ENCODE measurements at regions not wholly inside any gene's neighbourhood (a gene's known extent, or its start where the extent isn't known, plus 50 kb on each side); places are given as distances from the start of the nearest gene placed in this dataset.
"Not testable (repeated sequence)": the region's sequence is repeated elsewhere in the genome, so short reads cannot be mapped to it uniquely, and the experiment has no call there.

DNA sequence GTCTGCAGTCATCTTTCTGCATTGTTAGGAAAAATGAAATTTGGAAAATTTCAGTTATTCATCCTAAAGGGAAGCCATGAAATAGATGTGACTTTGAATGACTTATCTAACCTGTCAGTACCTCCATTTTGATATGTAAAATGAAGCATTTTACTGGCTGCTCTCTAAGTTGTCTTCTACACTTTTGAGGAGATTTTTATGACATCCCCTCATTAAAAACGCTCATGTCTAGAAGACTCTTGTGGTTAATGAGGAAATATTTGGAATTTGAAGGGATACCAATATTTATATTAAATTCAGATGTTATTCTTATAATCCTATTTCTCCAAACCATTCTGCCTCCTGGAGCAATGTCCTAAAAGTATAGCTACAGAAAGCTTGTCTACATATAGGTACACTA, 73.8 kb upstream of the THUMPD2 start:
- no peaks in the 10 kb centered on the region for H3K9me3 Mint-ChIP-seq
- H3K36me3 Mint-ChIP-seq (ENCODE audit: low read depth), result no peaks in the 10 kb centered on the region
- intact Hi-C loops (cut with micrococcal nuclease), result no loop called here

DNA sequence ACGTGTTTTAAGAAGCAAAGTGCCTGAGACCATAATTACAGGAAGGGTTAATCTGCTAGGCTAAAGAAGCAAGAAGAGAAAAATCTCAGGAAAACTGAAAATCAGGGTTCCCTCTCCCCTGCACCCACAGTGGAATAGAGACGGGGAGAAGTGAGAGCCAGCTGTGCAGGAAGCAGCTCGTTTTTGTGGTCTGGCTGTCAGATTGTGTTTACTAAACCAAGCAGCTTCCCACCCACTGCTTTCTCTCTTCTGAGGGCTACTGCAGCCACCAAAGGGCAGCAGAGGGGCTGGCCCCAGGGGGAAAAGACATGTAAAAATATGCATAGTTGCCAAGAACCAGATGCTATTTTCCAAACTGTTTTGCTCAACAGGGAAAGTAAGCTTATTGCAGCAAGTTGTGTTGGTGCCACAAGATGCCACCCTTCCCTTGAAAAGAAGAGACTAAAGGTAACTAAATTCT, 72.6 kb upstream of the THUMPD2 start:
- Mint-ChIP-seq H3K9me3 (no peaks in the 10 kb centered on the region), H3K4me3 (no peak overlapping the region), H3K4me1 (ENCODE audit: low read depth) (peaks cover 6% of the 10 kb centered on the region), H3K27me3 (ENCODE audit: insufficient read depth) (peaks cover 15% of the 10 kb centered on the region), H3K27ac (no peak overlapping the region), H3K36me3 (ENCODE audit: low read depth) (no peaks in the 10 kb centered on the region)
- intact Hi-C loops (cut with micrococcal nuclease), result no loop called here
- no peak for DNase-seq (ENCODE audit: low spot score)

More for the DNA sequence above, 73.8 kb upstream of the THUMPD2 start:
- DNase-seq (ENCODE audit: low spot score), result no peak
- peaks cover 6% of the 10 kb centered on the region for H3K4me1 Mint-ChIP-seq (ENCODE audit: low read depth)
- H3K27me3 Mint-ChIP-seq (ENCODE audit: insufficient read depth), result peaks cover 10% of the 10 kb centered on the region
- no peak overlapping the region for H3K27ac Mint-ChIP-seq
- H3K4me3 Mint-ChIP-seq, result no peak overlapping the region

DNA sequence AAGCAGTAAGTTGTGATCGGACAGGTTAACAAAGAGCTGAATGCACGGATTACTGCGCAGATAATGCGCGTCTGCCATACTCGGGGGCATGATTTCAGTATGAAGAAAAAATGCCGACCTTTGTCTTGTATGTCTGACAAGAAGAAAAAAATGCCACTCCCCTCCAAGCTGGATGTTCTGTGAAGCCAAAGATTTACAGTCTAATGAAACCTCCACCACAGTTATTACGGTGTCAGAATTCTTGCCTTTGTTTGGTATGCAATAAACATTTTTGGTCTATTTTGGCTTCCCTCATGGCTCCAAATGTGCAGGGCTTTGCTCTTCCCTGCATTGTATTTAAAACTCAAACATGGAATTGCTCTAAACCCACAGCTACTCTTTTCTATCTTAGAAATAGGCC, 72.2 kb upstream of the THUMPD2 start:
- H3K27ac Mint-ChIP-seq, result no peak overlapping the region
- DNase-seq (ENCODE audit: low spot score), result no peak
- H3K4me3 Mint-ChIP-seq, result no peak overlapping the region
- H3K9me3 Mint-ChIP-seq, result no peaks in the 10 kb centered on the region
- peaks cover 6% of the 10 kb centered on the region for H3K4me1 Mint-ChIP-seq (ENCODE audit: low read depth)
- intact Hi-C loops (cut with micrococcal nuclease), result no loop called here
- H3K27me3 Mint-ChIP-seq (ENCODE audit: insufficient read depth), result peaks cover 15% of the 10 kb centered on the region
- H3K36me3 Mint-ChIP-seq (ENCODE audit: low read depth), result no peaks in the 10 kb centered on the region

DNA sequence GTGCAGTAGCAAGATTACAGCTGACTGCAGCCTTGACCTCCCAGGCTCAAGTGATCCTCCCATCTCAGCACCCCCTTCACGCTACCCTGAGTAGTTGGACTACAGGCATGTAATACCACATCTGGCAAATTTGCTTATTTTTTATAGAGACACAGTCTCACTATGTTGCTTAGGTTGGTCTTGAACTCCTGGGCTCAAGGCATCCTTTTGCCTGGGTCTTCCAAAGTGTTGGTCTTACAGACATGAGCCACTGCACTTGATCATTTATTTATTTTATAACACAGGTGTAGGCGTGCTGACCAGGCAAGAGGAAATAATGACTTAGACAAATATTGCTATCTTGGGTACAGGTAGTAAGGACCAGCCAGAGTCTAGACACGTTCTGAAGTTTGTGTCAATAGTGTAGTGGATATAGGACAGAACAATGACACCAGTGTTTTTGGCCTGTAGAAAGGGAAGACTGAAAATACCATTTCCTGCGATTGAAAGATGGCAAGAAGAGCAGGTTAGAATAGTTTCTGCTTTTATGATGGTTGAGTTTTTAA, 71.0 kb upstream of the THUMPD2 start:
- H3K36me3 Mint-ChIP-seq (ENCODE audit: low read depth), result no peaks in the 10 kb centered on the region
- no peak for DNase-seq (ENCODE audit: low spot score)

DNA sequence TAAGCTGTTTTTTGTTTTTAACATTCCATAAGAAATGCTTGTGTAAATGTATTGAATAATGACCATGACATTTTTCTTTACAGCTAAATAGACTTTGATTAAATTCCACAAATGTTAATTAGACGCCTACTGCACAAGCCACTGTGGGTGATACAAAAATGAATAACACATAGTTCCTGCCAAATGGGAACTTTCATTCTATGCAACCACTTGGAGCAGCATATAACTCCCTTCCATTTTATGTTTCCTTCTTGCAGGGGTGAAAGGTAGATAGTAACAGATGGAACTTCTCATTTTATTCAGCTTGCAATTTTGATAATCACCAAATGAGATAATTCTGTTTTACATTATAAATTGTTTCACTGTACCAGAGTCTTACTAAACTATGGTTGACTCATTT, 70.0 kb upstream of the THUMPD2 start:
- DNase-seq (ENCODE audit: low spot score), result no peak
- peaks cover 6% of the 10 kb centered on the region for H3K4me1 Mint-ChIP-seq (ENCODE audit: low read depth)
- H3K9me3 Mint-ChIP-seq, result no peaks in the 10 kb centered on the region
- H3K27ac Mint-ChIP-seq, result no peak overlapping the region
- H3K27me3 Mint-ChIP-seq (ENCODE audit: insufficient read depth), result peaks cover 9% of the 10 kb centered on the region
- no peaks in the 10 kb centered on the region for H3K36me3 Mint-ChIP-seq (ENCODE audit: low read depth)
- H3K4me3 Mint-ChIP-seq, result no peak overlapping the region
- intact Hi-C loops (cut with micrococcal nuclease), result no loop called here

More for the DNA sequence above, 71.0 kb upstream of the THUMPD2 start:
- Mint-ChIP-seq H3K4me1 (ENCODE audit: low read depth) (peaks cover 6% of the 10 kb centered on the region), H3K4me3 (no peak overlapping the region), H3K27ac (no peak overlapping the region), H3K27me3 (ENCODE audit: insufficient read depth) (peaks cover 6% of the 10 kb centered on the region), H3K9me3 (no peaks in the 10 kb centered on the region)
- intact Hi-C loops (cut with micrococcal nuclease), result no loop called here

DNA sequence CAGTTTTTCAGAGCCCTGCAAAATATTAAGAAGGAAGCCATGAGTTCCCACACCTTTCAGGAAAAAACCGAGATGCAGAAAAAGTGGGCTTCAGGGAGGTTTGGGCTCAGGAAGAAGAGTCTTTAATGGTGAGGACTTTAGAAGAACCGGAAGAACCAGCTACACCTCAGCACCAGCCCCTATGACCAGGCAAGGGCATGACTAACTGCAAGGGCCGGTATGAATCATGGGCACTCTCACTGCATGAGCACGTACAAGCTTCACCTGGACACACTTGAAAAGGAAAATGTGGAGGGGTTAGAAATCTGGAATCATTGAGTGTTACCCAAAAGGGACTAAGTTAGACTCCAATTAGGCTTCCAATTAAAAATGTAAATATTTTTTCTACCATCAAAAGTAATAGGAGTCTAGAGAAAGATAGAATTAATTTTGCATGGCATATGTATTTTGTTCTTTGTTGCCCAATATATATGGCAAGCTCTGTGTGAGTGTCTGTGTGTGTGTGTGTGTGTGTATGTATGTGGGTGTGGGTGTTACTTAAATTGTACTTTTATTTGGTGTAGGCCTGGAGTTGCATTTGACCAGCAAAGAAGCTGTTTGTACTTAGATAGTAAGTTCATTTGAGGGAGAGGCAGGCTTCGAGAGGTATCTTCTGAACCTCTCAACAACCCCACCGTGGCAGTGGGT, 66.5 kb upstream of the THUMPD2 start:
- H3K9me3 Mint-ChIP-seq, result no peaks in the 10 kb centered on the region
- DNase-seq (ENCODE audit: low spot score), result no peak
- H3K36me3 Mint-ChIP-seq (ENCODE audit: low read depth), result no peaks in the 10 kb centered on the region
- H3K4me3 Mint-ChIP-seq, result no peak overlapping the region
- H3K27ac Mint-ChIP-seq, result no peak overlapping the region
- H3K4me1 Mint-ChIP-seq (ENCODE audit: low read depth), result no peaks in the 10 kb centered on the region
- intact Hi-C loops (cut with micrococcal nuclease), result no loop called here
- H3K27me3 Mint-ChIP-seq (ENCODE audit: insufficient read depth), result peaks cover 9% of the 10 kb centered on the region

DNA sequence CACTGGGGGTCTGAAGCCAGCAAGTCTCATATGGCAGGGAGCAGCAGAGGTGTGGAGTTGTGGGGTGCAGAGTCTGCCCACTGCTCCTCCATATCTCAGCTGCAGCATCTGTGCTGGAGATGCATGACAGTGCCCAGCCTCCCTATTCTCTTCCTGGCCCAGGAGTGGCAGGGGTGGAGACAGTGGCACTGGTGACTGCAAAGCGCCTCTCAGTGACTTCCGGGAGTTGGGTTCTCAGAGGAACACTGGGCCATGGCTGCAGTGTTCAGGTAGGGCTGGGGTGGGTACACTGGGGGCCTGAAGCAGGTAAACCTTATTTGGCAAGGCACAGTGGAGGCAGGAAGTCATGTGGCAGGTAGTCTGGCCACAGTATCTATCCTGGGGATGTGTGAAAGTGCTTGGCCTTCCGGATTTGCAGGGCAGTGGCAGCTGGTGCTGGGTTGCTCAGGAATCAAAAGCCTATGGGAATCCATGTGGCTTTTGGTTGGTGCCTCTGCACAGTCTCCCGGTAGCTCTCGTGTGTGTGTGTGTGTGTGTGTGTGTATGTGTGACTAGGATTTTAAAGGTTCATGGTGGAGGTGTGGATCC, 60.3 kb upstream of the THUMPD2 start:
- H3K27me3 Mint-ChIP-seq (ENCODE audit: insufficient read depth), result peaks cover 4% of the 10 kb centered on the region
- no peak overlapping the region for H3K27ac Mint-ChIP-seq
- H3K9me3 Mint-ChIP-seq, result peaks cover 17% of the 10 kb centered on the region
- H3K4me1 Mint-ChIP-seq (ENCODE audit: low read depth), result no peaks in the 10 kb centered on the region
- DNase-seq (ENCODE audit: low spot score), result no peak
- intact Hi-C loops (cut with micrococcal nuclease), result no loop called here
- H3K4me3 Mint-ChIP-seq, result no peak overlapping the region
- H3K36me3 Mint-ChIP-seq (ENCODE audit: low read depth), result no peaks in the 10 kb centered on the region

DNA sequence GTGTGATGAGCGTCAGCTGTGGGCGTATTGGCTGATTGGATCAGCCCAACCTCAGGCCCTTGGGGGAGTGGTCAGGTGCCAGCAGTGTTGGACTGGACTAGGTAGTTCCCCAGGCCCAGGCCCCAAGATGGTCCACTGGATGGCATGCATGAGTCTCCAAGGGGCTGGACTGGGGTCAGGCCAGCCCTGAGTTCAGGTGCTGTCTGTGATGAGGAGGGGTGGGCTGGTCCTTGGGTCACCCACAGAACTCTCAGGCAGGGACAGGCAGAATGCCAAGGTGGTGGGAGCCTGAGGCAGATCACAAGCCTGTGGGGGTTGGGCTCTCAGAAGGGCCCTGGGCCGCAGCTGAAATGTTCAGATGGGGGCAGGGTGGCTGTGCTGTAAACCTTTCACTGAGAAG, 59.5 kb upstream of the THUMPD2 start:
- H3K27me3 Mint-ChIP-seq (ENCODE audit: insufficient read depth), result peaks cover 2% of the 10 kb centered on the region
- H3K4me3 Mint-ChIP-seq, result no peak overlapping the region
- peaks cover 17% of the 10 kb centered on the region for H3K9me3 Mint-ChIP-seq
- no peaks in the 10 kb centered on the region for H3K36me3 Mint-ChIP-seq (ENCODE audit: low read depth)
- intact Hi-C loops (cut with micrococcal nuclease), result no loop called here
- no peak for DNase-seq (ENCODE audit: low spot score)
- no peaks in the 10 kb centered on the region for H3K4me1 Mint-ChIP-seq (ENCODE audit: low read depth)
- no peak overlapping the region for H3K27ac Mint-ChIP-seq

DNA sequence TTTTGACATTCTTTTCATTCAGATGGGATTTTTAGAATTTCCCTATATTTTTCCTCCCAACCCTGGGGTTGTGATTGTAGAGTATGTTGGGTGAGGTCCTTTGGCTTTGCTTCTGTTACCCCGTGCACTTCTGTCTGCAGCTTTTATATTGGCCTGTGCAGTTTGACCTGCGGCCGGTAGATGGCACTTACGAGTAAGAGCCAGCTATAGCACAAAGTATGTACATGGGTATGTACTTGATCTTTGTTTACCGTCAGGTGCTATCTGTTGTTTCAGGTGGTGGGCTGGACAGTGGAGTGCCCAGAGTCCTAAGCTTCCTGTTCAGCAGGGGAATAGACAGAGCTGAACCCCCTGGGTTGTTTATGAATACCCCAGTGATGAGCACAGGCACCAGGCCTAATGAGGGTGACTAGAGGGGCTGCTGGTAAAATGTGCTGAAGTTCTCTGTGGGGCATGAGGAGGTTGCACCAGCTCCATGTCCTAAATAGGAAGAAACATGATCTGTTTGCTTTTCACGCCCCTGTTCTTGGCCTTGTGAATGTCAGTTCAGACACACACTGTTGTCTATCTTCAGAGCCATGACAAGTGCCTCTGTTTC, 58.9 kb upstream of the THUMPD2 start:
- peaks cover 2% of the 10 kb centered on the region for H3K27me3 Mint-ChIP-seq (ENCODE audit: insufficient read depth)
- H3K27ac Mint-ChIP-seq, result no peak overlapping the region
- H3K36me3 Mint-ChIP-seq (ENCODE audit: low read depth), result no peaks in the 10 kb centered on the region
- H3K4me3 Mint-ChIP-seq, result no peak overlapping the region
- intact Hi-C loops (cut with micrococcal nuclease), result no loop called here
- peaks cover 17% of the 10 kb centered on the region for H3K9me3 Mint-ChIP-seq
- H3K4me1 Mint-ChIP-seq (ENCODE audit: low read depth), result no peaks in the 10 kb centered on the region
- no peak for DNase-seq (ENCODE audit: low spot score)

DNA sequence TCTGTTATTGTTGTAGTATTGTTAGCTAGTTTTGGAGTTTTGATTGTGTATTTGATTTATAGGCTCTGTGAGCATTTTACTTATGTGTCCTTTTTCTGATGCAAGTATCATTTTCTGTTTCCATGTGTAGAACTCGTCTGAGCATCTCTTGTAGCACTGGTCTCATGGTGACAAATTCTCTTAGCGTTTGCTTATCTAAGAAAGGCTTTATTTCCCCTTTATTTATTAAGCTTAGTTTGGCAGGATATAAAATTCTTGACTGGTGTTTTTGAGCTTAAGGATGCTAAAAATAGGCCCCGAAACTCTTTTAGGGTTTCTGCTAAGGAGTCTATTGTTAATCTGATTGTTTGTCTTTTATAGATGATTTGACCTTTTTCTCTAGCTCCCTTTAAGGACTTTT, 57.6 kb upstream of the THUMPD2 start:
- Mint-ChIP-seq H3K27ac (no peak overlapping the region), H3K4me3 (no peak overlapping the region), H3K27me3 (ENCODE audit: insufficient read depth) (peaks cover 4% of the 10 kb centered on the region), H3K4me1 (ENCODE audit: low read depth) (no peaks in the 10 kb centered on the region), H3K36me3 (ENCODE audit: low read depth) (no peaks in the 10 kb centered on the region), H3K9me3 (peaks cover 17% of the 10 kb centered on the region)
- intact Hi-C loops (cut with micrococcal nuclease), result no loop called here
- no peak for DNase-seq (ENCODE audit: low spot score)

DNA sequence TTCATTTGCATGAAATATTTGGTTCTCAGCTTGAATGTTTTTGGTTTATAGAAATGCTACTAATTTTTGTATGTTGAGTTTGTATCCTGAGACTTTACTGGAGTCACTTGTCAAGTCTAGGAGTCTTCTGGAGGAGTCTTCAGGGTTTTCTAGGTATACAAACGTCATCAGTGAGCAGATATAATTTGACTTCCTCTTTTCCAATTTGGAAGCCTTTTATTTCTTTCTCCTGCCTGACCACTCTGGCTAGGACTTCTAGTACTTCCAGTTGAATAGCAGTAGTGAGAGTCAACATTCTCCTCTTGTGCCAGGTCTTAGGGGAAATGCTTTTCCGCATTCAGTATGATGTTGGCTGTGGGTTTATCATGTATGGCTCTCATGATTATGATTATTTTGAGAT, 55.4 kb upstream of the THUMPD2 start:
- no peak overlapping the region for H3K4me3 Mint-ChIP-seq
- peaks cover 8% of the 10 kb centered on the region for H3K27me3 Mint-ChIP-seq (ENCODE audit: insufficient read depth)
- H3K4me1 Mint-ChIP-seq (ENCODE audit: low read depth), result no peaks in the 10 kb centered on the region
- no peak overlapping the region for H3K27ac Mint-ChIP-seq
- no peaks in the 10 kb centered on the region for H3K36me3 Mint-ChIP-seq (ENCODE audit: low read depth)
- intact Hi-C loops (cut with micrococcal nuclease), result no loop called here
- H3K9me3 Mint-ChIP-seq, result peaks cover 17% of the 10 kb centered on the region
- no peak for DNase-seq (ENCODE audit: low spot score)

DNA sequence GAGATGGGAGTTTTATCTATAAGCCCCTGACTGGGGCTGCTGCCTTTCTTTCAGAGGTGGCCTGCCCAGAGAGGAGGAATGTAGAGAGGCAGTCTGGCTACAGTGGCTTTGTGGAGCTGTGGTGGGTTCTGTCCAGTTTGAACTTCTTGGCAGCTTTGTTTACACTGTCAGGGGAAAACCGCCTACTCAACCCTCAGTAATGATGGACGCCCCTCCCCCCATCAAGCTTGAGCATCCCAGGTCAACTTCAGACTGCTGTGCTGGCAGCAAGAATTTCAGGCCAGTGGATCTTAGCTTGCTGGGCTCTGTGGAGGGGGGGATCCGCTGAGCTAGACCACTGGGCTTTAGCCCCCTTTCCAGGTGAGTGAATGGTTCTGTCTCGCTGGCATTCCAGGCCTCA, 51.6 kb upstream of the THUMPD2 start:
- DNase-seq (ENCODE audit: low spot score); H3K9me3 Mint-ChIP-seq; H3K36me3 Mint-ChIP-seq (ENCODE audit: low read depth); H3K27ac Mint-ChIP-seq; H3K4me1 Mint-ChIP-seq (ENCODE audit: low read depth); H3K4me3 Mint-ChIP-seq; intact Hi-C loops (cut with micrococcal nuclease): not testable (repeated sequence)
- H3K27me3 Mint-ChIP-seq (ENCODE audit: insufficient read depth), result peaks cover 13% of the 10 kb centered on the region
